Osteoblast (primary cell): ENCODE measurements at regions not wholly inside any gene's neighbourhood (a gene's known extent, or its start where the extent isn't known, plus 50 kb on each side); places are given as distances from the start of the nearest gene placed in this dataset.

ENCODE experiments used
- DNase-seq: peaks from one replicate; pipeline ENCODE4 v3.0.0; 2011; ENCODE audit warnings: low spot score, mixed read lengths; ENCODE audit not compliant: insufficient read length; ENCODE audit errors: missing footprints
- H2AFZ ChIP-seq: 2 replicates; pipeline ENCODE4 v1.6.0; 2011; ENCODE audit warnings: mild to moderate bottlenecking, low read length
- H3K27ac ChIP-seq: 2 replicates; pipeline ENCODE4 v1.5.1; 2011; ENCODE audit warnings: mild to moderate bottlenecking, low read depth, low read length, moderate library complexity
- H3K27me3 ChIP-seq: 2 replicates; pipeline ENCODE4 v1.6.0; 2012; ENCODE audit warnings: mild to moderate bottlenecking, control low read depth, inconsistent platforms, low read length, moderate library complexity; ENCODE audit not compliant: insufficient read depth
- H3K36me3 ChIP-seq: 2 replicates; pipeline ENCODE4 v1.5.1; 2011; ENCODE audit warnings: mild to moderate bottlenecking, low read length, control low read depth, moderate library complexity; ENCODE audit not compliant: insufficient read depth
- H3K4me1 ChIP-seq: 2 replicates; pipeline ENCODE4 v1.5.1; 2011; ENCODE audit warnings: mild to moderate bottlenecking, low read length, control low read depth, moderate library complexity; ENCODE audit not compliant: insufficient read depth
- H3K4me2 ChIP-seq: 2 replicates; pipeline ENCODE4 v1.6.0; 2011; ENCODE audit warnings: mild to moderate bottlenecking, low read length; ENCODE audit not compliant: insufficient read depth
- H3K4me3 ChIP-seq: fragments of 200-600 bp; sonication (generic); 3 replicates; pipeline ENCODE4 v1.5.1; 2012; ENCODE audit warnings: mild to moderate bottlenecking, low read length, inconsistent platforms; ENCODE audit not compliant: insufficient read depth
- H3K79me2 ChIP-seq: 2 replicates; pipeline ENCODE4 v1.6.0; 2012; ENCODE audit warnings: mild to moderate bottlenecking, low read length, control low read depth, inconsistent platforms; ENCODE audit not compliant: insufficient read depth
- H3K9me3 ChIP-seq: 2 replicates; pipeline ENCODE4 v1.5.1; 2011; ENCODE audit warnings: low read depth, low read length, control low read depth
- H4K20me1 ChIP-seq: 2 replicates; pipeline ENCODE4 v1.6.0; 2012; ENCODE audit warnings: mild to moderate bottlenecking, low read length, control low read depth; ENCODE audit not compliant: insufficient read depth
- CTCF ChIP-seq: IDR thresholded peaks from 2 replicates; pipeline ENCODE4 v1.5.1; 2011; ENCODE audit warnings: mild to moderate bottlenecking, low read depth, low read length, moderate library complexity; ENCODE audit errors: extremely low read depth

- Histone ChIP-seq H3K27me3 (peaks cover 9% of the 10 kb centered on the region), H3K9me3 (no peaks in the 10 kb centered on the region), H3K4me3 (no peak overlapping the region), H2AFZ (no peak overlapping the region), H3K27ac (no peak overlapping the region), H4K20me1 (no peaks in the 10 kb centered on the region), H3K36me3 (no peaks in the 10 kb centered on the region), H3K79me2 (no peaks in the 10 kb centered on the region), H3K4me2 (no peak overlapping the region), H3K4me1 (no peaks in the 10 kb centered on the region)
- TF ChIP-seq CTCF: no peak
- no peak for DNase-seq
Measured at GRCh38 chr14:53780051-53780555, 176.5 kb downstream of the BMP4 start.

- H3K4me2 ChIP-seq: no peak overlapping the region
- no peaks in the 10 kb centered on the region for H3K4me1 ChIP-seq
- H3K9me3 ChIP-seq: no peaks in the 10 kb centered on the region
- H4K20me1 ChIP-seq: no peaks in the 10 kb centered on the region
- H3K4me3 ChIP-seq: no peak overlapping the region
- no peak overlapping the region for H2AFZ ChIP-seq
- H3K27ac ChIP-seq: no peak overlapping the region
- H3K27me3 ChIP-seq: peaks cover 9% of the 10 kb centered on the region
- TF ChIP-seq CTCF: no peak
- no peaks in the 10 kb centered on the region for H3K36me3 ChIP-seq
- H3K79me2 ChIP-seq: no peaks in the 10 kb centered on the region
- DNase-seq: no peak
Measured at GRCh38 chr14:53779301-53779700, 177.3 kb downstream of the BMP4 start.

- Histone ChIP-seq H3K4me2 (no peak overlapping the region), H3K36me3 (no peaks in the 10 kb centered on the region), H3K4me1 (no peaks in the 10 kb centered on the region), H3K4me3 (no peak overlapping the region), H3K9me3 (no peaks in the 10 kb centered on the region), H2AFZ (no peak overlapping the region), H3K27me3 (peaks cover 11% of the 10 kb centered on the region), H4K20me1 (no peaks in the 10 kb centered on the region), H3K27ac (no peak overlapping the region), H3K79me2 (no peaks in the 10 kb centered on the region)
- no peak for TF ChIP-seq CTCF
- DNase-seq: no peak
Measured at GRCh38 chr14:53778263-53778662, 178.4 kb downstream of the BMP4 start.

- no peak for TF ChIP-seq CTCF
- no peaks in the 10 kb centered on the region for H3K36me3 ChIP-seq
- H4K20me1 ChIP-seq: no peaks in the 10 kb centered on the region
- H3K4me2 ChIP-seq: no peak overlapping the region
- peaks cover 21% of the 10 kb centered on the region for H3K27me3 ChIP-seq
- no peaks in the 10 kb centered on the region for H3K9me3 ChIP-seq
- H3K79me2 ChIP-seq: no peaks in the 10 kb centered on the region
- H3K4me1 ChIP-seq: no peaks in the 10 kb centered on the region
- no peak overlapping the region for H2AFZ ChIP-seq
- H3K27ac ChIP-seq: no peak overlapping the region
- DNase-seq: no peak
- no peak overlapping the region for H3K4me3 ChIP-seq
Measured at GRCh38 chr14:53772936-53773335, 183.7 kb downstream of the BMP4 start.
